ENCODE measurements at regions not wholly inside any gene's neighbourhood (a gene's known extent, or its start where the extent isn't known, plus 50 kb on each side); places are given as distances from the start of the nearest gene placed in this dataset.

DNA sequence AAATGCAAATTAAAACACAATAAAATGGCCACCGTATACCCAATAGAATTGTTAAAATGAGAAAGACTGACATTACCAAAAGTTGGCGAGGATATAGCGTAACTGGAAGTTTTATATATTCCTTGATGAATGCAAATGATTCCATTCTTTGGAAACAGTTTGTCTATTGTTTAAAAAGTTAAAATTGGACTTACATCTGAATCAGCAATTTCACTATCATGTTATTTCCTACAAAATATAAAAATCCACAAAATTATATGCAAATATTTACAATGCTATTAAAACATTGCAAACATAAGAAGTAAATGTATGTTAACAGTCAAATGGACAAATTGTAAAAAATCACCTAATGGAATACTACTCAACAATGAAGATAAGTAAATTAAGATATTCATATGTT is 852.2 kb upstream of the NDST4 start:
- no peak for TF ChIP-seq TCF12 (IDR thresholded peaks at IDR 0.05; ENCODE audit: low read depth)
- TF ChIP-seq, protein P1, sequence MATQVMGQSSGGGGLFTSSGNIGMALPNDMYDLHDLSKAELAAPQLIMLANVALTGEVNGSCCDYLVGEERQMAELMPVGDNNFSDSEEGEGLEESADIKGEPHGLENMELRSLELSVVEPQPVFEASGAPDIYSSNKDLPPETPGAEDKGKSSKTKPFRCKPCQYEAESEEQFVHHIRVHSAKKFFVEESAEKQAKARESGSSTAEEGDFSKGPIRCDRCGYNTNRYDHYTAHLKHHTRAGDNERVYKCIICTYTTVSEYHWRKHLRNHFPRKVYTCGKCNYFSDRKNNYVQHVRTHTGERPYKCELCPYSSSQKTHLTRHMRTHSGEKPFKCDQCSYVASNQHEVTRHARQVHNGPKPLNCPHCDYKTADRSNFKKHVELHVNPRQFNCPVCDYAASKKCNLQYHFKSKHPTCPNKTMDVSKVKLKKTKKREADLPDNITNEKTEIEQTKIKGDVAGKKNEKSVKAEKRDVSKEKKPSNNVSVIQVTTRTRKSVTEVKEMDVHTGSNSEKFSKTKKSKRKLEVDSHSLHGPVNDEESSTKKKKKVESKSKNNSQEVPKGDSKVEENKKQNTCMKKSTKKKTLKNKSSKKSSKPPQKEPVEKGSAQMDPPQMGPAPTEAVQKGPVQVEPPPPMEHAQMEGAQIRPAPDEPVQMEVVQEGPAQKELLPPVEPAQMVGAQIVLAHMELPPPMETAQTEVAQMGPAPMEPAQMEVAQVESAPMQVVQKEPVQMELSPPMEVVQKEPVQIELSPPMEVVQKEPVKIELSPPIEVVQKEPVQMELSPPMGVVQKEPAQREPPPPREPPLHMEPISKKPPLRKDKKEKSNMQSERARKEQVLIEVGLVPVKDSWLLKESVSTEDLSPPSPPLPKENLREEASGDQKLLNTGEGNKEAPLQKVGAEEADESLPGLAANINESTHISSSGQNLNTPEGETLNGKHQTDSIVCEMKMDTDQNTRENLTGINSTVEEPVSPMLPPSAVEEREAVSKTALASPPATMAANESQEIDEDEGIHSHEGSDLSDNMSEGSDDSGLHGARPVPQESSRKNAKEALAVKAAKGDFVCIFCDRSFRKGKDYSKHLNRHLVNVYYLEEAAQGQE (IDR thresholded peaks at IDR 0.05; ENCODE audit: low read depth): no peak
